NOMO-1 (cell line): ENCODE measurements at regions not wholly inside any gene's neighbourhood (a gene's known extent, or its start where the extent isn't known, plus 50 kb on each side); places are given as distances from the start of the nearest gene placed in this dataset.

Experiments used
- DNase-seq, 2 experiments: peaks; one replicate each; lab custom pipeline; 2025; ENCODE audit not compliant: unreplicated experiment in 2 of 2; lab: John Stamatoyannopoulos, UW

DNA sequence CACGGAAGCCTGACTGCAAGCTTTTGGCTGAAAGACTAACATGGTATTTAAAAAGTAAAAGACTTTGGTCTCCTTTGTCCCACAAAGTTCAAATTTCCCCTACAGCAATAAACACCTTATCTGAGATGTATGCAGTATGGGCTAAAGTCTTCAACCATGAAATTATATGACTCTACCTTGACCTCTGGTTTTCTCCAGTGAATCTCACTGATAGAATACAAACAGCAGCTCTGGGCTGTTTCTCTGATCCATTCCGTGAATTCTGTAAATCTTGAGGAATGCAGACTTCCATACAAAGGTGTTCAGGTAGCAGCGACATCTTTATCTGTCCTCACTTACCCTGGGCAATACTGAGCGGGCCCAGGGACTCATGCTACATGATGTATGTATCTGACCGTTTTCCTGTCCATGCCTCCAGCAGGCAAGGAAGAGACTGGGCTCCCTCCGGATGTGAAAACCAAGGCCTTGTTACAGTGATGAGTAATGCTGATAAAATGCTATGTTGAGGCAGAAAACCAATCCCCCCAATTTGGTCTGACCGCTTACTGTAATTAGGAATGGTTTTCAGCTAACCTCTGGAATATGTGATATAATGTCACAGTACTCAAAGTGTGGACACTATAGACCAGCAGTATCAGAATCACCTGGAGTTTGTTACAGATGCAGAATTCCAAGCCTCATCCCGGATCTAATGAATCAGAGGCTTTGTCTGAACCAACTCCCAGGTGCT, 589.8 kb downstream of the HS3ST4 start:
- DNase-seq = no peak

DNA sequence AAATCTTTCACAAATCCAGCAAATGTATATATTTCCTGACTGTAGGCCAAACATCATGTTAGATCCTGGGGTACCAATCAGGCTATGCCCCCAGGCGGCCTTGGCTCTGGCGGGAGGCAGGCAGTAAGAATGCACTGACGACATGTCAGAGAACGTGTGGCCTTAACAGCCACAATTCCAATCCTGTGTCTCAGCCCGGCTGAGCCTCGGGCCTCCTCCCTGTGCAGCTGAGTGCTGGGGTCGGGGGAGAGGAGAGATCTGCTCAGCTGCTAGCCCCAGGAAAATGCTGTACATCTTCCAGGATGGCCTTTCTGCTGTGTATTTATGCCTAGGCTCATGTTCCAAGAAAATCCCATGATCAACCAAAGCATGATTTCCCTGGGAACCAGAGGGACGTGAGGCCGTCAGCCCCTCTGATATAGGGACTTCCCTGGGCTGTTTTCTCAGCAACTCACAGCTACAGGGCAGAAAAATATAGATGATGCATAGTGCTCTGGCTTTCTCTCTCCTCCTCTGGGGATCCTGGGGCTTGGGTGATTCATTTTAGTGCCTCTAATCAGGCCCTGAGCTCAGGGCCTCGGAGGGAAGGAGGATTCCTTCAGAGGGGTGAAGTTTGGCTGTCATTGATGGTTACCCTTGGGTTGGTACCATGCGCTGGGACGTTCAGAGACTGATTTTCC, 604.0 kb downstream of the HS3ST4 start:
- DNase-seq = no peak

DNA sequence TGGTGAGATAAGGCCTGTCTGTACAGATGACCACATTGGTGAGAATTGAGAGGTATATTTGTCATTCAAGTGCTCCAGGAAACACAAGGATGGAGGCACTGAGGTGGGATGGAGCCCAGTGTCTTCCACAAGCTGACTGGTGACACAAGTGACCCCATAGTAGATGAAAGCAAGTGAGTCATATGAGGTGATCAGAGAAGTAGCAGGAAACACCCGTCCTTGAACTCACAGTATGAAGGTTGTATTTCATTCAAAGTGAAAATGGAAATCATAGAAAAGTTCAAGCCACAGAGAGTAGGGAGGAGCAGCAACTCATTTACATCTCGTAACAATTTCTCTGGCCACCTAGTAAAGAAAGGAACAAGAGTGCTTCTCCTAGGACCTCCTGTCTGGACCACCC, 609.8 kb downstream of the HS3ST4 start:
- no peak for DNase-seq

DNA sequence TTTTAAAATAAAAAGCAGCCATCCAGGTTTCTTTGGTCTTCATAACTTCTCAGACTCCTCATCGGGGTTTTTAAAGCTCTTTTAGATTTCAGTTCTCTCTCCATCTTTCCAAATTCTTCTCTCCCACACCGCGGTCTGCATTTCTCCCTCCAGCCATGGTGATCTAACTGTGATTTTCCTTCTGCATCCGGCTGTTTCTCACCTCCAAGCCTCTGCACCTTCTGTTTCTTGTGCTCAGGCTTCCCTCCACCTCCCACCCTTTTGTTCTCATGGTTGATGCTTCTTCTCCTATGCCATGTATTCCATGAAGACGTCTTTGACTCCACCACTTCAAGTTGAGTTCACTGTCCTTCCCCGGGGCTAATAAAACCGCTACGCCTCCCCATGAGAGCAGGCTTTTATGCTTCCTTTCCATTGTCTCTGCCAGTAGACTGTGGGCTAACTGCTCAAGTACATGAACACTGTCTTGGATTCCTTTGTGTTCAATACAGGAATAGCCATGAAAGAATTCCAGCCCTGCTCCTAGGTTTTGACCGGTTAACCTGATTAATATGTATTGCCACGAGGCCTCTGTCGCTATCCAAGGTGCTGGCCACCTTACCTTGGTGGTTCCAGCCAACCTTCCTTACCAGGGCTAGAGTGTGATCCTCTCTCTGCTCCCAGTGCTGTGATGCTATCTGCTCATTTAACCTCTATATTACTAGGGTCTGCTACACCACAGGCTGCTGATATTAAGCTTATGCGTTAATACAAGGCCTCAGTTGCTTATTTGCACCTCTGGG, 625.1 kb downstream of the HS3ST4 start:
- no peak for DNase-seq

DNA sequence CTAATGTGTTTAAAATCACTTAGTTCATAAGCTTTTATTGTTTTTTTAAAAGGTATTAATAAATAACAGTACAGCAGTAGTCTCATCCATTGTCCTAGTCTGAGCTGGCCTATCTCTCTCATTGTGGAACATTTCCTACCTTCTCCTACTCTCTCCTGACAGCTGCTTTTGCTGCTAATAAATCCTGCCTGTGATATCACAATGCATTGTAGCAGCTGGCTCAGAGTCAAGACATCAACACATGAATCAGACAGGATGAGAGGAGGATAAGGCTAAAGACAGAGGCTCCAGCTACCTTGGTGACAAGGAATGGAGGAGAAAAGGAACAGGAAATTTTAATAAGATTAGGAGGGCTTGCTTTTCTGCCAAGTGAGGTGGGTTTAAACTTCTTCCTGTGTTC, 626.1 kb downstream of the HS3ST4 start:
- DNase-seq = no peak

DNA sequence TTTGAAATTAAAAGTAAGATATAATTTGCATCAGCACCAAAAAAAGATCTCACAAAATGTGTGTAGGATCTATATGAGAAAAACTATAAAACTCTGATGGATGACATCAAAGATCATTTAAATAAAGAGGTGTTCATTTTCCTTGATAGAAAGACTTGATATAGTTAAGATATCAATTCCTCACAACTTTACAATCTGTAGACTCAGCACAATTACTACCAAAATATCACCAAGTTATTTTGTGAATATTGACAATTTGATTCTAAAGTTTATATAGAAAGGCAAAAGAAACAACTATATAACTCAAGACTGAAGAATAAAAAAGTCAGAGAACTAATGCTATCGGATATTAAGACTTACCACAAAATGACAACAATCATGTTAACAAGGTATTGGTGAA, 638.9 kb downstream of the HS3ST4 start:
- no peak for DNase-seq

DNA sequence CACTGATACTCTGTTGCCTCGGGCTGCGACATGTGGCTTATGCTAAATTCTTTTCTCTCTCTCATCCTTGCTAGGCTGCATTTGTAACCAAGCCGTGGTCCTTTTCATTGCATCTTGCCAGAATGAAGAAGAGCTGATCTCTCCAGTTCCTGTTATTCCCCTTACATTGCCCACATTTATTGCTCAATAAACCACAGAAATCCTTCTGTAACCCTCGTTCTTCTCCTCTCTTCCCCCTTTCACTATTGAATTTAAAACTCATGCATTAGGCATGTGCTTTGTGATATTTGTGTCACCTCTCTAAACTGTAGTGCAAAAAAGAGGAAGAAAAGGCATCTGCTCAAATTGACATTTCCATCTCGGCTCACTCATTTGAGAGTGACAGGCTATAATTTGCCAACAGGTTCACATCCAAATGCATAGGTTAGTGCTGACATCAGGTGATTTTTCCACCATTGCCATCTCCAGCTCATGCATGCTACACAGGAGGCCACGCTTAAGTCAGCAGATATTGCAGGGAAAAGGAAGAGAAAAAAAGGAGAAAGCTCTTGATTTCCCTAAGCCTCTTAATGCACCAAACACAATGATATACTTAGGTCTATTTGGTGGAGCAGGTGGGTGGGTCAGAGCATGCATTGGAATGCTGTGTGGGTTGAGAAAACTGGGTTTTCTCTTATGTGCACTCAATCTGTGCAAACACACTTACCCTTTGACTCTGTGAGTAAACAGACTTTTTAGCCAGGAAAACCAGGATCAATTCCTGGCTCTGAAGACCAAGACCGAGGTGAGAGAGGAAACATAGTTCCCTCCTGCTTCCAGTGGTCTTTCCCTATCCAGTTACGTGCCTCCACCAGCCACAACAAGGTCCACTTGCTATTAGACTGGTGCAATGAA, 642.7 kb downstream of the HS3ST4 start:
- peak; percentile 29 to 79 for DNase-seq

DNA sequence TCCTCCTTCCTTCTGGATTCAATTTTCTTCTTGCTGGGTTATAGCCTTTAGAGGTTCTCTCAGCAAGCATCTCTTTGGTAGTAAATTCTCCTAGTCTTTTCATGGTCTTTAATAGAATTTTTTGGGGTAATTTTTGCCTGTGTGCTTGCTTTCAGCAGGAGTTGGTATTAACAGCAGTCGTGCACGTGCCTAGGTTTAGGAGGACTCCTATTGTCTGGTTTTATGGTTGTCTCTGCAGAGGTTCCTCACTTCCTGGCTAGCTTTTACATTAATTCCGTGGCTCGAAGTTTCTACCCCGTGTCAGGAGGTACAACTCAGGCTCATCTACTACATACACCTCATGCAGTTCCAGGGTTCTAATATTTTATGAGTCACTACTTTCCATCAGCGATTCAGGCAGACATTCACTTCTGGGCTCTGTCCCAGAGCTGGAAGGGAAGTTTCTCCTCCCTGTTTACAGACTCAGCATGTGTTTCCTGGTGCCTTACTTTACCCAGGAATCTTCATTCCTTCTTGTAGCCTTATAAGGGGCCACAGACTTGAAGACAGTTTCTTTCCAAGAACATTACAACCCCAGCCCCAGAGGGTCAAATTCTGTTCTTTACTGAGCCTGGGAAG, 643.6 kb downstream of the HS3ST4 start:
- DNase-seq = no peak

DNA sequence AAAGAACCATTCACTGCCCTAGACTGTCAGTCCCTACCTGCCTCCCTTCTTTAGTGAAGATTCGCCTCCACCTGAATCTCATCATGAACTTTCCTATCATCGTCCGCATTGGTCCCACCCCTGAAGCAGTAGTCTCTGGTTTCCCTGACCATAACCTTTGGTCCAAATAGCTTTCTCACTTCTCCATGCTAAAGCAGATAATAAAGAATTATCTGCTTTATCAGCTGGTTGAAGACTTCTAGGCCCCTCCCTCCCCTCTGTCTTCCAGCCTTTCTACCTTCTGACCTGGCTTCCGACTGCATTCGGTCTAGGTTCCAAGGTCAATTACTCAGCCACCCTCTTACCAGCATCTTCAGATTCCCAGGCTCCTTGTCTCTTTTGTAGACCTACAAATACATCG, 650.9 kb downstream of the HS3ST4 start:
- DNase-seq = no peak

DNA sequence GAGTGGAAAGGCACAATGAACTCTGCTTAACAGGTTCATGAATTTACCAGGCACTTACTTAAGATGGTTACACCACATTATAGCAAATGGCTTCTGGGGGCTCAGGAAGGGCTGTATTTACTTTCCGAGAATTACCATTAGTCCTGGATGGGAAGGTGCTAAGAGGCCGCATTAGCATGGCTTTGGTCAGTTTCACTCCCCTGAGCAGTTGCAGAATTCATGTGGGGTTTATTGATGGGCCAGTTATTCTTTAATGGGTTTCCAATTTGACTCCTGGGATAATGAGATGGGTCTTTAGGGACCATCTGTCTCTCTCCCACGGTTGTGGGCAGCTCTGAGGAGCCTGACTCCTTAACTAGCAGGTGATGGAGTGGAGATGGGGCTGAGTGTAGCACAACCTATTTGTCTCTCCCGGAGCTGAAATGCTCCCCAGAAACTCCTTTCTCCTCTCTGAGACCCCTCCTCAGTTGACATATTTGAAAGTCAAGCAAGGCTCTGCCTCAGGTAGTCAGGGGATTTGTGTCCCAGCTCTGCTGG, 652.5 kb downstream of the HS3ST4 start:
- no peak for DNase-seq

DNA sequence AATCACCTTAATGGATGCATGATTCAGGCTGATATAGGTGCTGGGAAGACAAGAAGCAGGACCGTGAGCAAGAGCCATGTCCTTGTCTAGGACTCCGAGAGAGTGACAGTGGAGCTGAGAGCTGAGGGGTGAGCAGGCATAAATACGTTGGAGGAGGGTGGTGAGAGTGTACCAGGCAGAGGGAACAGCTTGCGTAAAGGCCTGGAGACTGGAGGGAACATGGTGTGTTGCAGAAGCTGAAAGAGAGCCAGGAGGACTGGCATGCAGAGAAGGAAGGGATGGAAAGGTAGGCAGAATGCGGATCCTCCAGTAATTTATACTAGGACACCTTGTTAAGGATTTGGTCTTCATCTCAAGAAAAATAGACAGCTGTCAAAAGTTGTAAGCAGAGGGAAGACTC, 653.2 kb downstream of the HS3ST4 start:
- no peak for DNase-seq

DNA sequence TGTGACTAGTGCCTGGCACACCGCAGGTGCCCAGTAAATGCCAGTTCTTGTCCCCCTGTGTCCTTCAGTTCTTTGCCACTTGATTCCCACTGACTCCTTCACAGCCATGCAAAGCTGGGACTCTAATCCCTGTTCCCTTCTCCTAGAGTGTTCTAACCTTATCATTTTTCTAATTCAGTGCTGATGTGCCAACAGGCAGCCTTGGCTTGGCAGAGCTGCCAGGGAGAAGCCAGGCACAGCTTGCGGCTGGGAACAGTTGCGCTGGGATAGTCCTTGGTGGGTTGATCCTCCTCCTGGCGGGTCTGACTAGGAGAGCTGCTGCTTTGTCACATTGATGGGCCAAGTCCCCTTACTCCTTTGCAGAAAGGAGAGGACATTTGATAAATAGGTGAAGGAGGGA, 654.2 kb downstream of the HS3ST4 start:
- DNase-seq = no peak

DNA sequence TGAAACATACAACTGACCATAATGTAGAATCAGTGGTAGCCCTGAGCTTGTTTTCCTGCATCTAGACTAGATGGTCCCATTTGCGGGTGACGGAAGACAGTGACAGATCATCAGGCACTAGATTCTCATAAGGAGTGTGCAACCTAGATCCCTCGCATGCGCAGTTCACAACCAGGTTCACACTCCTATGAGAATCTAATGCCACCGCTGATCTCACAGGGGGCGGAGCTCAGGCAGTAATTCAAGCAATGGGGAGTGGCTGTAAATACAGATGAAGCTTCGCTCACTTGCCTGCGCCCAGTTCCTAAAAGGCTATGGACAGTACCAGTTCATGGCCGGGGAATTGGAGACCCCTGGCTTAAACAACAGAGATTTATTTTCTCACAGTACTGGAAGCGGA, 656.3 kb downstream of the HS3ST4 start:
- DNase-seq = no peak

DNA sequence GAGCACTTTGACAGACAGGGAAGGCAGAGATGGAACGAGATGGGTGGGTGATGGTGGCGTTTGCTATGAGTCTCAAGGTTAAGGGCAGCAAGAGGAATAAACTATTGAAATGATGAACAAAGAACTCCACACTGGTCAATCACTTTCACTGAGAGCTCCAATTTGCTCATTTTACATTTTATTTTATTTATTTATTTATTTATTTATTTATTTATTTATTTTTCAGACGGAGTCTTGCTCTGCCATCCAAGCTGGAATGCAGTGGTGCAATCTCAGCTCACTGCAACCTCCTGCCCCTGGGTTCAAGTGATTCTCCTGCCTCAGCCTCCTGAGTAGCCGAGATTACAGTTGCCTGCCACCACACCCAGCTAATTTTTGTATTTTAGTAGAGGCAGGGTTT, 669.1 kb downstream of the HS3ST4 start:
- no peak for DNase-seq

DNA sequence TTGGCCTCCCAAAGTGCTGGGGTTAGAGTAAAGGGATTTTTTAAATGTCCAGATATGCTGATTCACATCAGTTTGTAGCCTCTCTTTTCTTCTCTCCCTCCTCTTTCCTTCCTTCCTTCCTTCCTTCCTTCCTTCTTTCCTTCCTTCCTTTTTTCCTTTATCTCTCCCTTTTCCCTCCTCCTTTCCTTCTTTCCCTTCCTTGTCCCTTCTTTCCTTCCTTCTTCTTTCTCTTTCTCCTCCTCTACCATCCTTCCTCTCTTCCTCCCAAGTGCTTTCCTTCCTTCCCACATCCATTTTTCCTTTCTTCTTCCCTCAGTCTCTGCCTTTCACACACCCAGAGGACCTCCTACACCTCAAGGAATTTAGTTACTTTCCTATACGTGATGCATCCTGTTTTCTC, 671.8 kb downstream of the HS3ST4 start:
- DNase-seq = no peak

DNA sequence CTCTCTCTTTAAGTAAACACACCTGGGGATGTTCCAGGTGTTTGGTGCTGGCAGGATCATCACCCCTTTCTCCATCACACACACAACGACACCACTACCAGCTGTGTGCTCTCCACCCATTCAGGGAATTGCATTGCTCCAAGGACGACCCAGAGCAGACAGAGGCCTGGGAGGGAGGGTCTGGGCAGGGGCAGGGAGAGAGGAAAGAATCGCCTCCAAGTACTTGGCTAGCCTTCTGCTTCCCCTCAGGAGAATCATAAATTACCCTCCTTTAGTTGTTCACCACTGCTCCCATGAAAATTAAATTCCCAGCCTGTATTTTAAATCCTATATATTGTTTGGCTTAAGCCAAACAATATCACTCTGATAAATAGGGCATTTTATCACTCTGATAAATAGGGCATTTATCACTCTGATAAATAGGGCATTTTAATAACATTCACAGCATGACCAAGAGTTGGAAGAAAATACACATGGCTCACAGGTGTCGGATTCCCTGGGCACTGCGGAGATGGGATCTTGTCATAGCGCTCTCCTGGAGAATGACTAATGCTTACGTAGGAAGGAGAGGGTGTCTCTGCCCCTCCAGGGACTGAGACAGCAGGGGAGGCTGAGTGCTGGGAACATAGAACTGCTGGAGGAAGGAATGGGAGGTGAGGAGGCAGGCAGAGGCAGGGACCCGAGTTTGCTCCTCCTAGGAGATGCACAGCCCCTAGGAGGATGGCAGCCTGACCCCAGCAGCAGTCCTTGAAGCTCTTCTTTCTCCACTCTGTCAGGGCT, 673.6 kb downstream of the HS3ST4 start:
- DNase-seq = no peak

DNA sequence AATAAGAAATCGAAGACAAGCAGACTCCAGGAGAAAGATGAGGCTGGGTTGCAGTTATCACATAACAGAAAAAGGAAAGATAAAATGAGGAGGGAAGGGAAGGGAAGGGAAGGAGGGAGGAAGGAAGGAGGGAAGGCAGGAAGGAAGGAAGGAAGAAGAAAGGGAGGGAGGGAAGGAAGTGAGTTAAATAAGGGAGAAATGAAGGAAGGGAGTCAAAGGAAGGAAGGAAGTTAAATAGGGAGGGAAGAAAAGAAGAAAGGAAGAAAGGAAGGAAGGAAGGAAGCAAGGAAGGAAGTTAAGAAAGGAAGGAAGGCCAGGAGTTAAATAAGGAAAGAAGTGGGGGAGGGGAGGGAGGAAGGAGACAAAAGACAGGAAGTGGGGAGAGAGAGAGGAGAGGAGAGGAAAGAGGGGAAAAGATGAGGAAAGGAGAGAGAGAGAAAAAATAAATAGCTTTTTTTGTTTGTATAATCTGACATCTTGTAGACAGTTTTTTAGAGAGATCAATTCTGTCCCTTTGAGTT, 679.6 kb downstream of the HS3ST4 start:
- no peak for DNase-seq

DNA sequence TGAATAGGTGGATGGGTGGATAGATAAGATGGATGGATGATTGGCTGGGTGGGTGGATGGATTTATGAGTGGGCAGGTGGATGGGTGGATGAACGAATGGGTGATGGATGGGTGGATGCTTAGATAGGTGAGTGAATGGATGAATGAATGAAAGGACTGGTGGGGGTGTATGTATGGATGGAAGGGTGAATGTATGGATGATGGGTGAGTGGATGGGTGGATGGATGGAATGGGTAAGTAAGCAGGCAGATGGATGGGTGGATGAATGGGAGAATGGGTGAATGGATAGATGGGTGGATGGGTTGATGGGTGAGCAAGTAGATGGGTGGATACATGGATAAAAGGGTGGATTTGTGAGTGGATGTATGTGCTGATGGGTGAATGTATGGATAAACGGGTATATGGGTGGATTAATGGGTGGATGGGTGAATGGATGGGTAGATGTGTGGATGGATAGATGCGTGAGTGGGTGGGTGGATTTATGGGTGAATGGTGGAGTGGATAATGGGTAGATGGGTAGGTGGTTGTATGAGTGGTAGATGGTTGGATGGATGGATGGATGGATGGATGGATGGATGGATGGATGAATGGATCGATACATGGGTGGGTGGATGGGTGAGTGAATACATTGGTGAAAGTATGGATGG, 682.6 kb downstream of the HS3ST4 start:
- DNase-seq = no peak

DNA sequence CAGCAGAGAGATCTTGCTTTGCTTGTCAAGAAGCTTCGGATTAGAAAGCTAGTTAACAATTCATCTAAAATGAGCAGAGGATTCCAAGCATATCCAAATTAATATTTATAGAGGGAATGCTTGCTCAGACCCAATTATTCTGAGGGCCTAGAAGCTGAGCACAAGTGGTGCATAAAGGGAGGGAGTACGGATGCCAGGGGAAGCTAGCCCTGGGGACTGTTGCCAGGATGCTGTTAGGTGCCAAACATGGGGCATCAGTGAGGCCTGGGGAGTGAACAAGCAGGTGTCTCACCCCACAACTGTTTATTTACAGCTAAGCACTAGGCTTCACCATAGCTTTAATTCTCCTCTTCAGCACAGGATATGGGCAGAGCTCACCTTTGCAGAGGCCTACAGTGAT, 684.1 kb upstream of the C16orf82 start:
- DNase-seq = no peak
